ENCODE measurements at regions not wholly inside any gene's neighbourhood (a gene's known extent, or its start where the extent isn't known, plus 50 kb on each side); places are given as distances from the start of the nearest gene placed in this dataset.

DNA sequence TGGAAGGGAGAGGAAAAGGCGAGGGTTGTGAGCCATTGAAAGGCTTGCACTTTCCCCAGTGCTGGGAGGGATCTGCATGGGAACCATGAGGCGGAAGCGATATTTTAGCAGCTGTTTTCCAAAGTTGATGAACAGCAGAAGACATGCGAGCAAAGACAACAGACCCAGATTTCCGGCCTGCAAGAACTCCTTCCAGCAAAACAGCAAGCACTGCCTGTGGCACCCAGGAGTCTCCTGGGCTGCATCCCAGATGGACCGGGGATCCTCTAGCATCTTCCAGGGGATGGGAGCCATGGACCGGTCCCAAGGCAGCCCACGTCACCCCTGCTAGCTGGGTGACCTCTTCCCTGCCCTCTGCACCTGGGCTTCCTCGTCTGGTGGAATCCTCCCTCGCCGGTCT lies 162.8 kb downstream of the IRF8 start:
- Histone ChIP-seq H3K4me1 (ENCODE audit: insufficient read depth, low read length) (0 out of 2 replicates have a peak, but pooled peaks cover 4% of the 10 kb centered on the region), H3K9ac (ENCODE audit: low read depth, low read length) (no peak overlapping the region), H3K36me3 (ENCODE audit: insufficient read depth, low read length) (no peaks in the 10 kb centered on the region), H3K9me3 (ENCODE audit: control insufficient read depth, insufficient read depth, low read length) (no peaks in the 10 kb centered on the region)

DNA sequence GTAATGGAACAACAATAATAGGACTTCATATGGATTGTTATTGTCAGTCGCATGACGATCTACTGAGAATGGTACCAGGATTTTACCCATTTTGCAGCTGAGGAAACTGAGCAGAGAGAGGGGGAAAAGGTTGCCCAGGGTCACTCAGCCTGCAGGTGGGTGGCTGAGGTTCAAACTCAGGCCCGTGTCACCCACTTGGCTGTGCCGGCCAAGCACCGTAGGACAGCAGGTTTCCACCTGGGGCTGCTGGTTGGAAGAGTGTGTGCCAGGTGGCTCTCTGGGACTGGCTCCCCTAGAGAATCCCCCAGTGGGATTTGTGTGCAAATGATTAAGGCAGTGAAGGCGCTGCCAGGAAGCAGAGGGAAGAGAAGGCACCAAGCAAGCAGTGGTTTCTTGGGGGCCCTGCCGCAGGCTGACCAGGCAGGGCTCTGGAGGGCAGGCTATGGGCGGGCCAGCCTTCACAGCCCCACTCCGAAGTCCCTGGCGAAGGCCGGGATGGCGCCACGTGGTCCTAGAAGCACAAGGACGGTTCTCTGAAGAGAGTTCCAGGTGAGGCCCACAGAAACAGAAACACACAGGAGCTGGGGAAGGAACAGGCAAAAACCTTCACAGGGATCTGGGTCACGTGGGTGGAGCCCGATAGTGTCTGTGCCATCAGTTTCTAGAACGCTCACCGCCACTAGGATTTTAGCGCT lies 163.5 kb downstream of the IRF8 start:
- no peak overlapping the region for H3K9ac ChIP-seq (ENCODE audit: low read depth, low read length)

GRCh38 chr16:86063760-86064405 lies 164.9 kb downstream of the IRF8 start:
- Histone ChIP-seq H3K36me3 (ENCODE audit: insufficient read depth, low read length) (no peaks in the 10 kb centered on the region), H3K4me1 (ENCODE audit: insufficient read depth, low read length) (0 out of 2 replicates have a peak, but pooled peaks cover 4% of the 10 kb centered on the region), H3K9me3 (ENCODE audit: control insufficient read depth, insufficient read depth, low read length) (no peaks in the 10 kb centered on the region), H3K9ac (ENCODE audit: low read depth, low read length) (no peak overlapping the region)

More for the DNA sequence above, 163.5 kb downstream of the IRF8 start:
- H3K9me3 ChIP-seq (ENCODE audit: control insufficient read depth, insufficient read depth, low read length): no peaks in the 10 kb centered on the region
- H3K36me3 ChIP-seq (ENCODE audit: insufficient read depth, low read length): no peaks in the 10 kb centered on the region
- H3K4me1 ChIP-seq (ENCODE audit: insufficient read depth, low read length): 0 out of 2 replicates have a peak, but pooled peaks cover 4% of the 10 kb centered on the region

- 0 out of 2 replicates have a peak, but pooled peaks cover 4% of the 10 kb centered on the region for H3K4me1 ChIP-seq (ENCODE audit: insufficient read depth, low read length)
- H3K36me3 ChIP-seq (ENCODE audit: insufficient read depth, low read length): no peaks in the 10 kb centered on the region
- H3K9ac ChIP-seq (ENCODE audit: low read depth, low read length): no peak overlapping the region; the same call in 1 of the 2 replicates
- no peaks in the 10 kb centered on the region for H3K9me3 ChIP-seq (ENCODE audit: control insufficient read depth, insufficient read depth, low read length)
These were observed 165.7 kb downstream of the IRF8 start for GRCh38 chr16:86064431-86065250.

- Histone ChIP-seq H3K9me3 (ENCODE audit: control insufficient read depth, insufficient read depth, low read length) (no peaks in the 10 kb centered on the region), H3K36me3 (ENCODE audit: insufficient read depth, low read length) (no peaks in the 10 kb centered on the region), H3K9ac (ENCODE audit: low read depth, low read length) (no peak overlapping the region), H3K4me1 (ENCODE audit: insufficient read depth, low read length) (0 out of 2 replicates have a peak, but pooled peaks cover 4% of the 10 kb centered on the region)
These were observed 166.7 kb downstream of the IRF8 start for GRCh38 chr16:86065711-86066110.

DNA sequence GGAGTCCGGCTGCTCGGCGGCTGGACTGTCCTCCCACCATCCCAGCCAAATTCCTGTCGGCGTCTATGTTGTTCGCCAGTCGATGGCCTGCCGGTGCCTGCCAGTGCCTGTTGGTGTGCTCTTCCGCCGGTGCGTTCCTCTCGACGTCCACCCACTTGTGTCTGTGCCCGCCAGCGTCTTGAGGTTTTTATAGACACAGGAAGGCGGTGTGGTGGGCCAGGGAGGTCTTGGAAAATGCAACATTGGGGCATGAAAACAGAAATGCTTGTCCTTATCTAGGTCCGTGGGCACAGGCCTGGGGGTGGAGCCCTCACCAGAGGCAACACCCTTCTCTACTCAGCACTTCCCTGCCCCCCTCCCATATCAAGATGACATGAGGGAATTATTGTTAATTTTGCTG lies 167.8 kb downstream of the IRF8 start:
- H3K9me3 ChIP-seq (ENCODE audit: control insufficient read depth, insufficient read depth, low read length): no peaks in the 10 kb centered on the region
- no peaks in the 10 kb centered on the region for H3K36me3 ChIP-seq (ENCODE audit: insufficient read depth, low read length)
- H3K4me1 ChIP-seq (ENCODE audit: insufficient read depth, low read length): 0 out of 2 replicates have a peak, but pooled peaks cover 4% of the 10 kb centered on the region
- no peak overlapping the region for H3K9ac ChIP-seq (ENCODE audit: low read depth, low read length)

DNA sequence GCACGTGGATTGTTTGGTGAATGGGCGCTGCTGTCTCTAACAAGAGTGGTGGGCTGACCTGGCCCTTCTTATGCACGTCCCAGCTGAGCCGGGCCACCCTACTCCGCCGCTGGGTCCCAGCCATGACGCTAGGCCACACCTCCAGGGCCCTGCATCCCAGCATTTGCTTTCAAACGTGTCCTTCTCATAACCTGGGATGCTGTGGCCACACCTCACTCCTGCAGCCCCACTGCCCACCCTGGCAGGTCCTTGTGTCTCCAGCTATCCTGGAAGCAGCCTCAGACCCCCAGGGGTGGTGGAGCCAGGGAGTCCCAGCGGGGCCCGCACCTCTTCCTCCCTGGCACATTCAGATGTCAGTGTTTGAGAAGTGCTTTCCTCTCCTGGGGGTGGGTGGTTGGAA lies 168.6 kb downstream of the IRF8 start:
- H3K9me3 ChIP-seq (ENCODE audit: control insufficient read depth, insufficient read depth, low read length): no peaks in the 10 kb centered on the region
- H3K9ac ChIP-seq (ENCODE audit: low read depth, low read length): no peak overlapping the region
- H3K36me3 ChIP-seq (ENCODE audit: insufficient read depth, low read length): no peaks in the 10 kb centered on the region
- H3K4me1 ChIP-seq (ENCODE audit: insufficient read depth, low read length): 0 out of 2 replicates have a peak, but pooled peaks cover 4% of the 10 kb centered on the region

DNA sequence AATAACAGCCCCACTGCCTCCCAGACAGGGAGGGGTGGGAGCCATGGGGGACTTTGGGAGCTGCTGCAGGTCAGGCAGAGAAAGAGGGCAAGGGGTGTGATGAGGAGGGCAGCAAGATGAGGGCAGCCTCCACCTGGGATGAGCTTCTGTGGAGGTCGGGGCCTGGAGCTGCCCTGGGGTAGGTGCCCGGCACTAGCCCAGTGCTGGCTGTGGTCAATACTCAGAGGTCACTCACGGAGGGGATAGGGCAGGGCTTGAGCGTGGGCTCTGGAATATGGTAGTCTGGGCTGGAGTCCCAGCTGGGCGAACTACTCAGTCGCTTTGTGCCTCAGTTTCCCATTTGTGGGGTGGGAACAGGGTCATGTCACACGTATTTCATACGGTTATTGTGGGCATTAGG lies 169.0 kb downstream of the IRF8 start:
- Histone ChIP-seq H3K4me1 (ENCODE audit: insufficient read depth, low read length) (0 out of 2 replicates have a peak, but pooled peaks cover 4% of the 10 kb centered on the region), H3K36me3 (ENCODE audit: insufficient read depth, low read length) (no peaks in the 10 kb centered on the region), H3K9me3 (ENCODE audit: control insufficient read depth, insufficient read depth, low read length) (no peaks in the 10 kb centered on the region), H3K9ac (ENCODE audit: low read depth, low read length) (no peak overlapping the region)

- Histone ChIP-seq H3K9ac (ENCODE audit: low read depth, low read length) (no peak overlapping the region), H3K9me3 (ENCODE audit: control insufficient read depth, insufficient read depth, low read length) (no peaks in the 10 kb centered on the region), H3K36me3 (ENCODE audit: insufficient read depth, low read length) (no peaks in the 10 kb centered on the region), H3K4me1 (ENCODE audit: insufficient read depth, low read length) (0 out of 2 replicates have a peak, but pooled peaks cover 4% of the 10 kb centered on the region)
These were observed 169.8 kb downstream of the IRF8 start for GRCh38 chr16:86068722-86069121.

DNA sequence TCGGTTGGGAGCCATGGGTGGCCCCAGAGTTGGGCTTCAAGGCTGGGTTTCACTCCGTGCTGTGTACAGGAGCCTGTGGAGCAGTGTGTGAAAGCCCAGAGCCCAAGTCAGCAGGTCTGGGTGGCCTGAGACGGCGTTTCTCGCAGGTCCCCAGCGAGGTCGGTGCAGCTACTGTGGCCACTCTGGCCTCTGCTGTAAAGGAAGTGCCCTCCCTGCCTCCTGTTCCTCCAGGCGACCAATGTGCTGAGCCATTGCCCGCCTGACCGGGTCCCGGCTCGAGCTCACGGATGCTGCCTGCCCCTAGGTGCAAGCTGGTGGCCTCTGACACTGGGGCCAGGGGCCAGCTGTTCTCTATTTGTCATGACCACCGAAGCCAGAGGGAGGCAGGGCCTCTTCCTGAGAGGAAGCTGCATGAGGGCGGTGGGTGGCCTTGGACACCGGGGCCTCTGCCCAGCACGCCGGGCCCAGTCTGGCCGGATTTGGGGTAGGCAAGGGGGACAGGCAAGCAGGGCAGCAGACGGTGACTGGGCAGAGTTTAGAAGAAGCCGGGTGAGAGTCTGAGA lies 170.9 kb downstream of the IRF8 start:
- Histone ChIP-seq H3K9me3 (ENCODE audit: control insufficient read depth, insufficient read depth, low read length) (no peaks in the 10 kb centered on the region), H3K9ac (ENCODE audit: low read depth, low read length) (no peak overlapping the region), H3K4me1 (ENCODE audit: insufficient read depth, low read length) (peaks cover 12% of the 10 kb centered on the region; the same call in 1 of the 2 replicates), H3K36me3 (ENCODE audit: insufficient read depth, low read length) (no peaks in the 10 kb centered on the region)

GRCh38 chr16:86070484-86070883 lies 171.5 kb downstream of the IRF8 start:
- H3K36me3 ChIP-seq (ENCODE audit: insufficient read depth, low read length): no peaks in the 10 kb centered on the region
- no peaks in the 10 kb centered on the region for H3K9me3 ChIP-seq (ENCODE audit: control insufficient read depth, insufficient read depth, low read length)
- peaks cover 18% of the 10 kb centered on the region for H3K4me1 ChIP-seq (ENCODE audit: insufficient read depth, low read length)
- H3K9ac ChIP-seq (ENCODE audit: low read depth, low read length): no peak overlapping the region

- H3K9ac ChIP-seq (ENCODE audit: low read depth, low read length): no peak overlapping the region
- no peaks in the 10 kb centered on the region for H3K36me3 ChIP-seq (ENCODE audit: insufficient read depth, low read length)
- H3K4me1 ChIP-seq (ENCODE audit: insufficient read depth, low read length): peaks cover 17% of the 10 kb centered on the region
- H3K9me3 ChIP-seq (ENCODE audit: control insufficient read depth, insufficient read depth, low read length): no peaks in the 10 kb centered on the region
These were observed 172.0 kb downstream of the IRF8 start for GRCh38 chr16:86070971-86071370.

DNA sequence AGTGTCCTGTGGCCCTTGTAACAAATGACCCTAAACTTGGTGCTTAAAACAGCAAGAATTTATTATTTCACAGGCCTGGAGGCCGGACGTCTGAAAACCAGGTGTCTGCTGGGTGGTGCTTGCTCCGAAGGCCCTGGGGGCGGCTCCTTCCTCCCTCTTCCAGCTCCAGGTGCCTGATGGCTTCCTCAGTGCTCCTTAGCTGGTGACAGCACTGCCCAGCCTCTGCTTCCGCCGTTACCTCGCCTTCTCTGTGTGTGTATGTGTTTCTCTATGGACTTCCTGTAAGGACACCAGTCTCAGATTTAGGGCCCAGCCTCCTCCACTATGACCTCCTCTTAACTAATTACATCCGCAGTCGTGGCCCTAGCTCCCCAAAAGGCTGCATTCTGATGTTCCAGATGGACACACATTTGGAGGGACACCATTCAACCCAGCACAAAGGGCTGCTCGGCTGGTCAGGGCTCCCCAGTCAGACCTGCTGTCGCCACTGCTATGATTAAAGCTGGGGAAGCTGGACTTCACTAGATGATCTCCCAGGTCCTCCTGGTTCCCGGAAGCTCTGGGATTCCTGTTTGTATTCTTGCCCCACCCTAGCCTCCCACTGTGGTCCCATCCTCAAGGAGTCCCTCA lies 172.8 kb downstream of the IRF8 start:
- Histone ChIP-seq H3K4me1 (ENCODE audit: insufficient read depth, low read length) (peaks cover 14% of the 10 kb centered on the region), H3K9me3 (ENCODE audit: control insufficient read depth, insufficient read depth, low read length) (no peaks in the 10 kb centered on the region)

More for the DNA sequence above, 172.8 kb downstream of the IRF8 start:
- H3K9ac ChIP-seq (ENCODE audit: low read depth, low read length): no peak overlapping the region
- no peaks in the 10 kb centered on the region for H3K36me3 ChIP-seq (ENCODE audit: insufficient read depth, low read length)

Measured in ES-I3 (cell line).